ENCODE measurements at regions not wholly inside any gene's neighbourhood (a gene's known extent, or its start where the extent isn't known, plus 50 kb on each side); places are given as distances from the start of the nearest gene placed in this dataset.
"Not testable (repeated sequence)": the region's sequence is repeated elsewhere in the genome, so short reads cannot be mapped to it uniquely, and the experiment has no call there.

DNA sequence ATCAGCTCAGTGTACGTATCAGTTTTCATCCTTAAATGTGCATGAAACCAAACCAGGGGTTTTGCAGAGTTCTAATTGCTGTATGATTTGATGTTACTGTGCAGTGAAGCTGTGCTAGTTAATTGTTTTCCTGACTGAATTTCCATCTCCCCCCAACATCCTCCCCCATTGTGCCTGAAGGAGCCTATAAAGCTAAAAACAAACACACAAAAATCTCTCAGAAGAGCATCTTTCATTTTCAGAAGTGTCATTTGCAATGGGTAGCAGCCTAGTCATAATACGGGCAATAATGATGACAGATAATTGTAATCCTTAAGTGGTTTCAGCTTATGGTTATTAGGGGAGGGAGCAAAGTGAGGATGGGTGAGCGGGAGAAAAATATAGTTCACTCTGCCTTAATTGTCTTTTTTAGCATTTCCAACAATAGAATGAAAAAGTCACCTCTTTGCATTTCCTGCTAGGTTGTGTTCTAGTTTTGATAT lies 207.9 kb upstream of the TBL1XR1 start:
- peak; percentile 51 for DNase-seq

DNA sequence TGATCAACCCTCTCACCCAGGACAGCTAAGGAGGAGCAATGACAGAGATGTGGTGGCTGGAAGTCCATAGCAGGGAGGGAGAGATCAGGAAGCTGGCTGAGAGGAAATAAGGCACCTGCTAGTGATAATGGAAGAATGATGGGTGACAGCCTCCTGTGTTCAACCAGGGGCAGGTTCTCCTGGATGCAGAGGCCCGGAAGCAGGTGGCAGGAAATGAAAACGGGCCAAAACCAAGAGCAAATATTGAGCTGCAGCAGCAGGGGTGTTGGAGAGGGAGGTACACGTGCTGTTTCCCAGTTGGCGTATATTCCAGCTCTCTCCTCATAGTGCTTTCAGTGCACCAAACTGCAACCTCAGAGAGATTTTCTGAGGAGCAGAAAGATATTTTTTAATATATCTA lies 213.4 kb upstream of the TBL1XR1 start:
- peak; percentile 99 for DNase-seq

DNA sequence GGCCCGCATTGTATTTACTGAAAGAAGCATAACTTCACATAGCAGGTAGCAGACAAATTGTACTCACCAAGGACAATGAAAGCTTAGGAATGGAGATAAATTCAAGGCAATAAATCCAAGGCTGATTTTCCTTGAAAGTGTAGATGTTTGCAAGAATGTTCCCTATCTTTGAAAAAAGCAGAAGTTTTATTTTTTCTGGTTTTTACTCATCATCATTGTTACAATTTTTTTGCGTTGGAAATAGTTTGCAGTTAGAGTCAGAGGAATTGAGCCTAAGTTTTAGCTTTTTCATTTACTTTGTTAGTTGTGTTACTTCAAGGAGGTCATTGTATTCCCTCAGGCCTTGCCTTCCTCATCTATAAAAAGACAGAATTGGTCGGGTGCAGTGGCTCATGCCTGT lies 213.9 kb upstream of the TBL1XR1 start:
- no peak for DNase-seq

DNA sequence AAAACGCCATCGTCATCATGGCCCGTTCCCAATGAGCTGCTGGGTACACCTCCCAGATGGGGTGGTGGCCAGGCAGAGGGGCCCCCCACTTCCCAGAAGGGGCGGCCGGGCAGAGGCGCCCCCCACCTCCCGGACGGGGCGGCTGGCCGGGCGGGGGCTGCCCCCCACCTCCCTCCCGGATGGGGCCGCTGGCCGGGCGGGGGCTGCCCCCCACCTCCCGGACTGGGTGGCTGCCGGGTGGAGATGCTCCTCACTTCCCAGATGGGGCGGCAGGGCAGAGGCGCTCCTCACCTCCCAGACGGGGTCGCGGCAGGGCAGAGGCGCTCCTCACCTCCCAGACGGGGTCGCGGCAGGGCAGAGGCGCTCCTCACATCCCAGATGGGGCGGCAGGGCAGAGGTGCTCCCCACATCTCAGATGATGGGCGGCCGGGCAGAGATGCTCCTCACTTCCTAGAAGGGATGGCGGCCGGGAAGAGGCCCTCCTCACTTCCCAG lies 215.4 kb upstream of the TBL1XR1 start:
- not testable (repeated sequence) for DNase-seq

DNA sequence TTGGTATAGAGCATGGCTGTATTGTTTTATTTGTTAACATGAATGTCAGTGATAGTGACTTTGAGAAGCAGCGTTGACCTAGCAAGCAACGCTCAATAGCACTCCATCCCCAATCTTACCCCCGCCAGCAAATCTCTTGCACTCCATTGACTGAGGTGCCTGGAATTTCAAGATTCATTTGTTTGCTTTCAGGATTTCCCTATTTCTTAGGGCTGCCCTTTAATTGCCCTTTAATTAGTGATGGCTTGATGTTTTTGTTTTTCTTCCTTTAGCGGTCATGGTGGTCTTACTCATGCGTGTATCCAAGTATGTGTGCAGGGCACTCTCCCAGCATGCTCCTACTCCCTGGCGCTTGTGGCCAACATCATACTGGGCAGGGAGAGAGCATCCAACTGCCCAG lies 216.8 kb upstream of the TBL1XR1 start:
- DNase-seq: no peak

DNA sequence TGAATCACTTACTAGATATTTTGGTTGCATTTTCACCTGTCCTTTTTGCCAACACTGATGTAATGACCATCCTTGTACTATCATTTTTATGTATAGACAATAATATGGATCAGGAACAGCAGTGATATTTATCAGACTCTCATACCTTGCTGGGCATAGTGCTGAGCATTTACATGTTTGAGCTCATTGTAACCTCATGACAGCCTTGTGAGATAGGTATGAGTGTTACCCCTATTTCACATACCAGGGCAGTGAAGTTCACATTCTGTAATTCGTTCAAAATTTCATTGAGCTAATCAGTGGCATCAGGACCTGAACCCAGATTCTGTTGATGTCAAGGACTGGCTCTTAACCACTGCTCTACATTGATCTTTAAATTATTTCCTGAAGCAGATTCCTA lies 221.5 kb upstream of the TBL1XR1 start:
- no peak for DNase-seq

DNA sequence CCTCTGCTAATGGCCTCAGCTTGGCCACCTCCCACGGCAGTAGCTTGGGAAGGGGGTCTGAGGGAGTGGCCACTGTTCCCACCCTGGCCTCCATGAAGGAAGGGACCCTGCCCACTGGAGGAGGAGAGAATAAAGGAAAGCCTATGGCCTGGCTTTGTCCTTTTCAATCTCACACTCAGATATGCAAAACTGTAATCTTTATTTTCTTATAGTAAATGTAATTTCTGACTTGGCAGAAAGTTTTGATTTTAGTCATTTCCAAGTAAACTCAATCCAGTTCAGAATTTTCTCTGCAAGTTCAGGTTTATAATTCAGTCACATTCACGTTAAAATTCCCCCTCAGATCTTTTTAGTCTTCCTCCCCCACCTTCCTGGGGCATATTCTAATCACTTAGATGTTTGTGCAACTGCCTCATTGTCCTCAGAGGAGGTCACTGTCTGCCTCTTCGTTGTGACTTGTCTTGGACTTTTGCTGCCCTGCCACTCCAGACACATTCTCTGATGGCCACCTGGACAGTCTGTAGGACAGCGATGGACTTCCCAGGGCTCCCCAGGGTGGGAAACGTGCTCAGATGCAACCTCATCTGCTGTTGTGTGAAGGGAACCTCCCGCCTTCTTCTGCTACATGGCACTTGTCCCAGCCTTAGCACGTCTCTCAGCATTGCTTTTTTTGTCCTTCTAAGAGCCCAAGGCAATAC lies 222.8 kb upstream of the TBL1XR1 start:
- no peak for DNase-seq

DNA sequence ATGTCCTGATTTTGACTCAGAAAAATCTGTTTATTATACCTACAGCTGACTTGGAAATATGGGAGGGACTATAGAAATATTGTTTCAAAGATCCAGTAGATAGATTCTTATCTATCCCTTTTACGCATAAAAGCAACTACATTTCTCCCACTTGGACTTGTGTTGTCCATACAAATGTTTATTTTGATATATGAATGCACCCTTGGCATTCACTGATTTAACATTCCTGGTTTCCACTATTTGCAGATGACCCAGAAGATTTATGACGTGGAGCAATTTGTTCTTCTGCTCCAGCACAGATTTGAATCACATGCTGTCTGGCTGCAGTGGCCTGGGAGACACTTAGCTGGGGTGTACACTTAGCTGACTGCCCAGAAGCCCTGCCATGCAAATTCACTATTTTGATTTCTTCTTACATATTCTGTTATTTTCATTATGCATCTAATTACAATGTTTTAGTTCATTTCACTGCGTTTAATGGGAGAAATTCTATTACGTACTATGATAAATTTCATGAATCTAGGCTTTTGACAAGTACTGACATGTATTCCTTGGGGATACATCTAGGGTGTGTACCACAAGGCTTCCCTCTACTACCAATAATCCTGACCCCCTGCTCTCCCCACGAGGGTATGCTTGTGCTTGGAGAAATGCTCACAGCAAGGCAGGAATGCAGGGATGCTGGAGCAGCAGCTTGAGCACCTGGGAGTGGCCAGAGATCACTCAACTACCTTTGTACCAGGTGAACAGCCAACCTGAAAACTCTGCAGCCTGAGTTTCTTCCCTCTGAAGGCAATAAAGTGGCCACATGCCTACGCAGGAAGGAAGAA lies 223.6 kb upstream of the TBL1XR1 start:
- no peak for DNase-seq

DNA sequence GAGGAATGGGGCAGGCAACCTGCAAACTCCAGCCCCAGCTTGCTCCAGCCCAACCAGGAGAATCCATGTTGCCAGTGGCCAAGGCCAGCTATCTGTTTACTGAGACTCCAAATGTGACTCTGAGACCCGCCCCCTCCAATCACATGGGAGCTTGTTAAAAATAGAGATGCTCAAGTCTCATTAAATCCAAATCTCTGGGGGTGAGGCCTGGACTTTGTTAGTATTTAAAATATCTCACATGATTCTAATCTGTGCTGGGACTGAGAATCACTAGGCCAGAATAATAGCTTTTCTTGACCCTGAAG lies 224.2 kb upstream of the TBL1XR1 start:
- no peak for DNase-seq

DNA sequence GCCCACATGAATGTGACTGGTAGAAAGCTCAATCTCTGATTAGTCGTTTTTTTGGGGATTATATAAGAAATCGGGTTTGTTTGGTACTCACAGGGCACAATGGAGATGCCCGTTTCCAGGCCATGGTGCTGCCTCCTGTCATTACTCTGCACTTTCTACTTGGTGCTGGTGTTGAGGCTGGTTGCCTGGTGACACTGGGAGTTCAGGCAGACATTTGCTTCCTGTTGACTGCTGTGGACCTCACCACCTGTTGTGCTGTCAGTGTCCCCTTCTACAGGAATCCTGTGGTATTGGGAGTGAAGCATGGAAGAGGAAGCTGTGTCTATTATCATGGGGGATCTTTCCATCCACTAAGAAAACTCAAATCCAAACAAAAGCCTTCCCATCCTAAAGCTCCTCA lies 227.2 kb upstream of the TBL1XR1 start:
- DNase-seq: no peak

DNA sequence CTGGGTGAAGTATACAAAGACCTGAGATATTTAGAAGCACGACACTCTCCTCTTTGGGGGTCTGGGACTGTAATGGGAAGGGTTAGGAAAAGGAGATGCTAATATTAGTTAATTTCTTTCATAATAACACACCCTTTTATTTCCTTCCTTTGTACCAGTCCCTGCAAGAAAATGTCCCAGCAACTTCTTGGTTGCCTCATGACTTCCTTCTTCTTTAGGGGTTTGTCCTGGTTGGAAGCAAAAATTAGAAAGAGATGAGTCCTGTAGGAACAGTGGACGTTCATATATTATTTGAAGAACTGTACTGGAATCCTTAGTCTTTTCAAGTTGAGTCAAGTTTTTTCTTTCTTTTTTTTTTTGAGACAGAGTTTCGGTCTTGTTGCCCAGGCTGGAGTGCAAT lies 227.8 kb upstream of the TBL1XR1 start:
- DNase-seq: no peak

DNA sequence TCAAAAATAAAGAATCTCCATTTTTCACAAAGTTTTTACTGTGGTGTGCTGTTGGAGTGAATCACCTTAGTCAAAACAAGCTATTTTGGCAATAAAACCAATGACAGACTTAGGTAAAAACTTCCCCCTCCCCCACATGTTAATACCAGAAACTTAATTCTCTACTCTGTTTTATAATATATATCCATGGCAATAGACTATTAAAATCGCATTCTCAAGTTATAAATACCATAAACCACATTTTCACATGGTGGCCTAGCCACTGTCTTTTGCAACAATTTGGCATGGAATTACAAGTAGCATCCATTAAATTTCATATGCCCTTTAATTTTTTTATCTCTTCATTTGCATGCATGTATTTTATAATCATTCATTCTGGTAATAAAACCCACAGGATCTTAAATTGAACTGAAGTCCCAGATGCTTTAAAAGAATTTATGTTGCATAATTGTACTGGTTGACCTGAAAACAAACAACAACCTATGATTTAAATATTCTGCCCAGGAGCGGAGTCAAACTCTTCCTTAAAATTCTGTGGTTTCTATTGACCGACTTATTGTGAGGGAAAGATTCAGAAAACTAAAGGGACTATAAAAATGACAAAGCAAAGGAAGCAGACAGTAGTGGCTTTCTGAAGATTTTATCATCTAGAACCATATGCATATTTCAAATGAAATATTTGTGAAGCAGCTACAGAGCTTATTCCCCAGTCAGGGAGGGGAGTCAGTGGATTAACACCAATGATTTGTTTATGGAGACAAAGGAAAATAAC lies 229.0 kb upstream of the TBL1XR1 start:
- DNase-seq: no peak

DNA sequence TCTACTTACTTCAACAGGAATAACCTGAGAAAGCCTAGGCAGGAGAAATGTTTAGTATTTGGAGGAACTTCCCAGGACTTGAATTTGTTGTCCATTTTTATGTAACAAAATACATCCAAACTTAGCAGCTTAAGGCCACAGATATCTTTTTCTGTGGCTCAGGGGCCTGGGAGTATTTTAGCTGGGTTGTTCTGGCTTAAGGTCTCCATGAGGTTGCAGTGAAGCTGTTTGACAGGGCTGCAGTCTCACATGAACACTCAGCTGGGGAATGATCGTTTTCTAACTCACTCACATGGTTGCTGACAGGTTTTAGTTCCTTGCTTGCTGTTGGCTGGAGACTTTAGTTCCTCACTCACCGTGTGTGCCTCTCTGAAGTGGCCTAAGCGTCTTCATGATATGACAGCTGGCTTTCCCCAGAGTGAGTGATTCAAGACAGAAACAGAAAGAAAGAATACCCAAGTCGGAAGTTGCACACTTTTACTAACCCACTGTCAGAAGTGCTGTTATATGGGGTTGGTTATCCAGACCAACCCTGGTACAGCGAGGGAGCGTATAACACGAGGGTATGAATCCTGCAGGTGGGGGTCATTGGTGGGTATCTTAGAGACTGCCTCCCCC lies 229.7 kb upstream of the TBL1XR1 start:
- no peak for DNase-seq

DNA sequence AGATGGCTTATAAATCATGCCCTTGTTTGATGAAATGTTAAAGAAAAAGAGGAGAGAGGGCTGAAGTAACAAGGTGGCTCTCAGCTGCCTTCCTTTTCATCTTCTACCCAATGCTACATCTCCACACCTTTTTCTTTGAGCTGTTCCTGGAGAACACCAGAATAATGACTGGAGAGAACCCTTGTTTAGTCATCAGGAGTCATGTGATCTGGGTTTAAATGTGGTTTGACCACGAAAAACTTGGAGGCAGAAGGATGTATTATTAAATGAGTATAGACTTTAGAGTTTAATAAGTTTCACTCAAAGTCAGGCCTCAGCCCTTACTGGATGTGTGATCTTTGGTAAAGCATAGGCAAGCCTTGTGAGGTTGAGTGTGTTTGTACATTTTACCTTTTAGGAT lies 230.3 kb upstream of the TBL1XR1 start:
- no peak for DNase-seq

DNA sequence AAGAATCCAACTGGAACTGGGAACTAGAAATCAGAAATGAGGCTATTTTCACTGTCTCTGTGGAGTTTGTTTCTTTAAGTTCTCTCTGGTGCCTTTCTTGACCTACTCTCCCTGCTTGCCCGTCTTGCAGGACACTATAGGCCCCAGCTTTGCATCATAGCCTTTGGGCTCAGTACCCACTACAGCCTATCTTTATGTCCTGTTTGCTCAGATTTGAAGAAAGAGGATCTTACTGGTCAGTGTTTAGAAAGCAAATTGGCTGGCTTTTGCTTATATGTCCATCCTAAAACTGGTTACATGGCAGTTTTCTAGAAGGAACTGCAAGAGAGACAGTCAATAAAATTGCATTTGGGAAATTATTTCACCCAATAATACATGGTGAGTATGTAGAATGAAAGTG lies 231.8 kb upstream of the TBL1XR1 start:
- DNase-seq: no peak

DNA sequence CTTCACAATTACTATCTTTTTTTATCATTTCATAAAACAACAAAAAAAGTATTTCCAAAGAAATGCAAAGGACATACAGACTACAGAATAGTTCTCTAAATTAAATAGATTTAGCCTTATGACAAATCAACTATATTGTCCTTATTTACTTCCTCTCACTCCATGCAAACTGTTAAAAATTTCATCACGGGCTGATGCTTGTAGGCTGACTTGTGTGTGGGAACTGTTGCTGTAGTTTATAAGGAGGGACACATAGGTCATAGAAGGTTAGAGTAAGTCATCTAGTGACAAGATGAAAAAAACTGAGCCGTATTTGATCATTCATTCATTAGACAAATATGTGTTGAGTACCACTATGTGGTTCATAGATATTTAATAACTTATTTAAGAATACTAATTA lies 232.5 kb upstream of the TBL1XR1 start:
- DNase-seq: no peak

DNA sequence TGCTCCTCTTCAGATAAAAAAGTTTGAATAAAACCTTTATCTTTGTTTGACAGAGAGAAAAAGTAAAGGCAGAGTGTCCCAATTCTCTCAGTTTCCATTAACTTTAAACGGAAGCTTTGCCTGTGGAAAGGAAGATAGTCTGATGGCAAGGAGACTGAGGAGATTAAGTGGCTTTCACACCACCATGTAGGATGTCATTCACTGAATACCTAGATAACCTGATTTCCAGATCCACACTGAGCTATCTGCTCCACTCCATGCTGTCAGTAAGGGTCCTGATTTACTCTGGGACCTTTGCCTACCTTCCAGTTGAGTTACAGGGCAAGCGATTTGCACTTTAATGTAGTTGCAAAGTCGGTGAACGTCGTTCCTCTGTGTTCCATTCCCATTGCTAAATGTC lies 233.4 kb upstream of the TBL1XR1 start:
- no peak for DNase-seq

DNA sequence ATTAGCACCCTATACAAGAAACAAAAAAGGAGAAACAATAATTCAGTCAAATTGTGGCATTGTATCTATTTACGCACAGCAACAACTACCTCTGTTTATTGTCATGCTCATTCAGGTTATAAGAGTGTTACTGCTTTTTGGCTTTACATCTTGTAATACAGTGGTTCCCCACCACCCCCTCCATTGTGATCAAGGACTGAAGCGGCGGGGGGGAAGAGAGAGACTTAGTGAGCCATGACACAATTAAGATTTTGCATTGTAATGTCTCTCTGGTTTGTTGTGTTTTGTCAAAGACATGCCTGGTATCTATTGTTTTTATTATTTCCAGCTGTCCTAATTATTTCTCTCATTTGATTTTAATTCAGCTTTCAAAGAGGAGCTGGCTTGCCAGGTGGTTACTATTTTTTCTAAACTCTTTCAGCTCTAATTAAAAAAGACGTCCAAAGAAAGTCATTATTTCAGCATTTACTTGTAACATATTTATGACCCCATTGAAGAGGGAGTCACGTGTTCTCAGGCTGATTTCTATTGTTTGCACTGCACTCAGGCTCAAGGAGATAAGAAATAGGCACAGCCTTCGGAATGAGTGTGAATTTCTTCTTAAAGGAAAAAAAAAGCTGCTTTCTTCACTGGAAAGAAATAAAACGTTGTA lies 234.4 kb upstream of the TBL1XR1 start:
- no peak for DNase-seq

DNA sequence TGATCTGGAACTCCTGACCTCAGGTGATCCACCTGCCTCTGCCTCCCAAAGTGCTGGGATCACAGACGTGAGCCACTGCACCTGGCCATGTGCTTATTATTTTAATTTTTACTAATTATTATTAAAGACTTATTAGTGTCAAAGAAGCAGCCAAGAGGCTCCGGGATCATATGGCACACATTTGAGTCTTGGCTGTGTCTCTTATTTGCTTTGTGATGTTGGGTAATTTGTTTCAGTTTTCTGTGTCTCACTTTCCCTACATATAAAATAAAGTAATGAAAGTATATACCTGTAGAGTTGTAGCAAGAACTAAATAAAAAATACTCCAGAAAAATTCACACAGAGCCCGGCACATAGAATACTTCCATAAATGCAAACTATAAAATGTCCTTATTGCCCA lies 238.0 kb upstream of the TBL1XR1 start:
- DNase-seq: no peak

DNA sequence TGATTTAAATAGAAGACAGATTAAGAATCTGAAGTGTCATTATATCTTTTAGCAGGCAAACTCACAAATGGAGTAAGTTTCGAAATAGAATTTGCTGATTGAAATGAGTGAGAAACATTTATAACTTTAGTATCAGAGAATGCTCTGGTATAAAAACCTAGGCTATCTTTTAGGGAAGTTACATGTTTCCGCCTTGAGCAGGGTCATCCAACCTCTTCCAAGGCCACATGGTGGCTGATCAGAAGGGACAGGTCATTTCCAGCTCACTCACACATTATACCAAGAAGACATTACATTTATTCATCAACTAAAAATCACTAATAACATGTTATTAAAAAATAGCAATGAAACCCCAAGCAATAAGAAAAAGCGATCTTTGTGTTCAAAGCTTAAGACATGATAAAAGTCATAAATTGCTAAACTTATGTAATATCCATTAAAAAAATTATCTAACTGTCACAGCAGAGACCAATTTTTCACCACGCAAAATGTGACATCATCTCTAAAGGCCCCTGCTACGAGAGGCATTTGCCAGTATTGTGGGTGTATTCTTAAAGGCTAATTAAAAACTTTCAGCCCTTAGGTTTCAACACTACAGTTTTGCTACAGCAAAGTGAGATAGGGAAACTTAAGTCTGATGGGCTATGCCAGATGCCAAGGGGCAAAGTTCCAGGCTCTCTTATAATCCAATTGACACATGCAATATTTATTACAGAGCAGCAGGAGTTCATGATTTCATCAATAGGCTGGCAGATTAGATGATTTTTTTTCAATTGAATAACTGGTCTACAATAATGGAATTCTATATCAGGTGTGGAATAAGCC lies 240.4 kb upstream of the TBL1XR1 start:
- no peak for DNase-seq

DNA sequence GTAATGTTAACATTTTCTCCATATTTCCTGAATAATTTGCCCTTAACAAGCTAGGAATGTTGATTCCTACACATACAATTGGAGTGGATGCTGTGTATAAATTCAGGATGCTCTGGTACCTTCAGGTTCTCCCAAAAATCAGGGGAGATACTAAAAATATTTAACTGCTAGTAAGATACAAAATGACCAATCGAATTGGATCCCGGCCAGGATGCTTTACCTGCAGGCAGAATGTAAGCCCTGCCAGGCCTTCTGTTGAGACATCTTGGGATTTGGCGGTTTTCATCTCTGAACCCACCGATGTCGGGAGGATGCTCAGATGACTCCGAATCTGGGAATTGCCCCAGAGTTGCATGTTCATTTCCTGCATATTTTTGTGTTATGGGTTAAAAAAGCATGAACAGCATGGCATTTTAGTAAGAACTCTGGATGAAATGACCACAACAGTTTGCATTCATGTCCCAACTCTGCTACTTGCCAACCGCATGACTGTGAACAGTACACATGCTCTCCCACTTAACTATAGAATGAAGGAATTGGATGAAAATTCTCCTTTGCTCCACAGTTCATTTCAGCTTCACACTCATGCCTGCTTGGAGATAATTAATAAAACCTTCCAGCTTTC lies 241.4 kb upstream of the TBL1XR1 start:
- DNase-seq: no peak
